HepG2 (cell line): ENCODE measurements at regions not wholly inside any gene's neighbourhood (a gene's known extent, or its start where the extent isn't known, plus 50 kb on each side); places are given as distances from the start of the nearest gene placed in this dataset.

Source experiments
- ATAC-seq: fragments of 200-7000 bp; cut with Tn5 transposase; 3 replicates; pipeline ENCODE4 v1.9.1; 2020; ENCODE audit warnings: mild to moderate bottlenecking, moderate library complexity
- BruUV-seq: library from RNA; stranded (reverse); fragments of 400-500 nt; replicated peaks from 2 replicates; lab custom pipeline; 2021; lab: Mats Ljungman, UMichigan
- CTCF ChIA-PET: fragments of 300-600 bp; formaldehyde crosslinking; extraction: SDS; loops from one replicate; lab custom pipeline; 2021; ENCODE audit warnings: low total read pairs, inconsistent platforms, low intra/inter-chr PET ratio; lab: Yijun Ruan, JAX
- POLR2A ChIA-PET: fragments of 350-600 bp; sonication (Branson Sonifier 250); formaldehyde crosslinking; loops from one replicate; lab custom pipeline; 2020; ENCODE audit warnings: antibody characterized with exemption, inconsistent platforms; lab: Yijun Ruan, JAX
- DNase-seq: peaks from one replicate; pipeline ENCODE4 v3.0.0-alpha.2; 2015; ENCODE audit warnings: low spot score
- FAIRE-seq: peaks from 3 replicates; lab custom pipeline; 2011; peaks lifted over from hg19 to GRCh38; lab: Jason Lieb, UNC
- H2AFZ ChIP-seq: one replicate; pipeline ENCODE4 v1.6.1; 2011; ENCODE audit warnings: low read length, inconsistent platforms
- H3K27ac ChIP-seq: fragments of 300-600 bp; 3 replicates; pipeline ENCODE4 v1.8.0; 2011; ENCODE audit warnings: mixed run types, mild to moderate bottlenecking, mixed read lengths, low read length, inconsistent platforms; ENCODE audit not compliant: insufficient read depth; ENCODE audit errors: extremely low read length
- H3K27me3 ChIP-seq, 2 experiments: fragments of 200-600 bp in 1 of 2; 2 replicates in 1 of 2; 3 replicates in 1 of 2; pipeline versions ENCODE4 v1.6.0 to v1.8.0; 2011; ENCODE audit warnings: low read length in 2 of 2, mild to moderate bottlenecking in 2 of 2, moderate library complexity in 2 of 2, inconsistent platforms in 1 of 2; ENCODE audit not compliant: insufficient read depth in 2 of 2, control insufficient read depth in 1 of 2
- H3K36me3 ChIP-seq, 2 experiments: fragments of 200-600 bp in 1 of 2; replicated peaks in 1 of 2; 2 replicates in 1 of 2; 3 replicates in 1 of 2; pipeline versions ENCODE4 v1.5.1 to v1.8.0; 2011; ENCODE audit warnings: low read length in 2 of 2, inconsistent platforms in 1 of 2; ENCODE audit not compliant: insufficient read depth in 2 of 2, control insufficient read depth in 1 of 2
- H3K4me1 ChIP-seq: 2 replicates; pipeline ENCODE4 v1.5.1; 2012; ENCODE audit warnings: low read length, inconsistent platforms; ENCODE audit not compliant: insufficient read depth
- H3K4me2 ChIP-seq: 2 replicates; pipeline ENCODE4 v1.6.0; 2011; ENCODE audit warnings: low read depth, low read length, inconsistent platforms
- H3K4me3 ChIP-seq, 3 experiments: fragments of 200-600 bp in 1 of 3; sonication (generic), shearing (Covaris generic) in 1 of 3; replicated peaks in 1 of 3; 2 replicates each; pipeline ENCODE4 v1.5.1; 2011 to 2016; ENCODE audit warnings: low read length in 3 of 3, inconsistent platforms in 2 of 3, low read depth in 2 of 3, mild to moderate bottlenecking in 2 of 3, control low read depth in 1 of 3, mixed read lengths in 1 of 3; ENCODE audit not compliant: insufficient read depth in 1 of 3
- H3K79me2 ChIP-seq: one replicate; pipeline ENCODE4 v1.6.1; 2011; ENCODE audit warnings: low read length, inconsistent platforms; ENCODE audit not compliant: insufficient read depth
- H3K9ac ChIP-seq: 2 replicates; pipeline ENCODE4 v1.6.0; 2011; ENCODE audit warnings: mild to moderate bottlenecking, low read depth, low read length, inconsistent platforms; ENCODE audit not compliant: insufficient read depth
- H3K9me3 ChIP-seq: 2 replicates; pipeline ENCODE4 v1.5.1; 2012; ENCODE audit warnings: mild to moderate bottlenecking, low read length
- H4K20me1 ChIP-seq: 2 replicates; pipeline ENCODE4 v1.6.0; 2011; ENCODE audit warnings: inconsistent platforms, mild to moderate bottlenecking, low read length, moderate library complexity; ENCODE audit not compliant: insufficient read depth
- ETS1 ChIP-seq: sonication (generic); formaldehyde crosslinking; IDR thresholded peaks from 2 replicates; pipeline ENCODE4 v1.4.0; 2020; ENCODE audit warnings: missing genetic modification reagents
- GABPB1 ChIP-seq: IDR thresholded peaks from 2 replicates; pipeline ENCODE4 v1.6.1; 2016; ENCODE audit warnings: mild to moderate bottlenecking, missing genetic modification reagents, moderate library complexity, missing compliant biosample characterization
- HINFP ChIP-seq: sonication (generic); formaldehyde crosslinking; IDR thresholded peaks from 2 replicates; pipeline ENCODE4 v1.4.0; 2020; ENCODE audit warnings: low read depth, mild to moderate bottlenecking, missing genetic modification reagents
- HNF4A ChIP-seq: sonication (generic); formaldehyde crosslinking; IDR thresholded peaks from 2 replicates; pipeline ENCODE4 v1.4.0; 2020; ENCODE audit warnings: missing genetic modification reagents
- NCOR1 ChIP-seq: fragments of 200-600 bp; sonication (generic); IDR thresholded peaks from 2 replicates; pipeline ENCODE4 v1.7.0; 2017; ENCODE audit warnings: antibody characterized with exemption, low read length, borderline replicate concordance
- PPARG ChIP-seq: conservative IDR thresholded peaks from 2 replicates; pipeline ENCODE4 v1.6.1; 2016; ENCODE audit warnings: missing biosample characterization, missing genetic modification reagents
- RFX3 ChIP-seq: IDR thresholded peaks from 2 replicates; pipeline ENCODE4 v1.6.1; 2016; ENCODE audit warnings: missing biosample characterization, missing genetic modification reagents
- SMARCE1 ChIP-seq: fragments of 450-650 bp; IDR thresholded peaks from 2 replicates; pipeline ENCODE4 v1.6.1; 2017; ENCODE audit warnings: borderline replicate concordance
- SSRP1 ChIP-seq: IDR thresholded peaks from 2 replicates; pipeline ENCODE4 v1.6.1; 2016; ENCODE audit warnings: control low read depth
- ZNF337 ChIP-seq: sonication (generic); formaldehyde crosslinking; IDR thresholded peaks from 2 replicates; pipeline ENCODE4 v1.5.1; 2020; ENCODE audit warnings: missing genetic modification reagents, low read depth, mild to moderate bottlenecking, borderline replicate concordance
- ZNF629 ChIP-seq: sonication (generic); formaldehyde crosslinking; conservative IDR thresholded peaks from 2 replicates; pipeline ENCODE4 v1.5.0; 2020; ENCODE audit warnings: missing genetic modification reagents
- WGBS: methylation state at CpG from one replicate; pipeline ENCODE4 v1.1.6; 2017; ENCODE audit warnings: low lambda C conversion rate; 5-methylcytosine and 5-hydroxymethylcytosine counted together
- in situ Hi-C: cut with HindIII; loops from 2 replicates; pipeline ENCODE4 v1.10.0; 2017; ENCODE audit warnings: low pct_unique_long_range_greater_than_20kb; ENCODE audit not compliant: extremely low pct_ligation_motif_present
- intact Hi-C: fragments of 100-400 bp; cut with micrococcal nuclease; formaldehyde crosslinking; loops from one replicate; pipeline ENCODE4 v1.10.0; 2022; ENCODE audit not compliant: unreplicated experiment
- TF ChIP-seq, protein P1 (sequence below): sonication (generic); formaldehyde crosslinking; IDR thresholded peaks from 2 replicates; pipeline ENCODE4 v1.4.0; 2020; ENCODE audit warnings: missing genetic modification reagents, mild to moderate bottlenecking, borderline replicate concordance

DNA sequence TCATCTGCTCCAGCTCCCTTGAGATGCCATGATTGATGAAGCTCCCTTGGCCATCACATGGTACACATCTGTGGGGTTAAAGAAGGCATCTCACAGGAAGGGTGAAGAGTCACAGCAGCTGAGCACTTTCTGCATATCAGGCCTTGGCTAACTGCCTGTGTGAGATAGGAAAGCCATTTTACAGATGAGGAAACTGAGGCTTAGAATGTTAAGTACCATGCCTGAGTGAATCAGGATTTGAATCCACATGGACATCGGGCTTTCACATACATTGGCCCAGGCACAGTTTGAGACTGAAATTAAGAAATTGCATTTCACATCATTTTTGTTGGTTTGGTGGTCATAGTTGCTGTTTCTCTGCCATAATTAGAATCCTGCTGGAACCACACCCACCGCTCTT, 126.8 kb downstream of the BCL2L11 start:
- POLR2A ChIA-PET: no interaction called here
- Histone ChIP-seq H3K9ac (no peak overlapping the region), H3K27ac (no peak overlapping the region), H3K79me2 (no peaks in the 10 kb centered on the region), H3K4me3 (no peak overlapping the region), H3K4me2 (no peak overlapping the region), H2AFZ (no peak overlapping the region), H3K36me3 (peaks cover 0 to 2% of the 10 kb centered on the region in 2 experiments; a peak in 2 of 5 replicates), H3K9me3 (no peaks in the 10 kb centered on the region), H3K27me3 (no peaks in the 10 kb centered on the region), H4K20me1 (peaks cover 5% of the 10 kb centered on the region; the same call in 1 of the 2 replicates), H3K4me1 (peaks cover 29% of the 10 kb centered on the region)
- CTCF ChIA-PET: no interaction called here
- intact Hi-C loops: no loop called here
- TF ChIP-seq NCOR1 (no peak), ZNF629 (CRISPR knock-in tag) (peak; percentile 70)
- in situ Hi-C loops: no loop called here
- no TSS peak for BruUV-seq
- FAIRE-seq: no peak
- 95% methylated on average over 2 of the region's 2 CpGs for WGBS
- DNase-seq: no peak
- no peak for ATAC-seq

DNA sequence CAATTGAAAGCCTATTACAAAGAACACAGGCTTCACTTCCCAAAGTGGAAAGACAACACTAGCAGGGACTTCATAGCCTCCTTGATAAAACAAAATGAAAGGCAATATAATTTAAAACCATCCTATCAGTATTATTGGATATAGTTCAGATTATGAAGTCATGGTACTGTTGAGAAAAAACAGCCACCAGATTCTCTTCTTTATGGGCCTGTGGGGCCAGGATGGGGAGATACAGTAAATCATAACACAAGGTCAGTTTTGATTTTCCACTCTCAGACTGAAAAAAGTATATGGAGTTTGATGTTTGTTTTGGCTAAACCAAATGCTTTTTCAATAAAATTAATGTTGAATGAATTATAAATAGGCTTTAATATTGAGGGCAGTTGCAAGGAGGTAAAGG, 129.1 kb downstream of the BCL2L11 start:
- TF ChIP-seq ZNF337 (CRISPR knock-in tag) (no peak), PPARG (CRISPR knock-in tag) (no peak), GABPB1 (no peak), SSRP1 (CRISPR knock-in tag) (no peak), RFX3 (CRISPR knock-in tag) (no peak), HINFP (CRISPR knock-in tag) (no peak), HNF4A (no peak), SMARCE1 (no peak), ETS1 (CRISPR knock-in tag) (no peak)
- TF ChIP-seq, protein P1, sequence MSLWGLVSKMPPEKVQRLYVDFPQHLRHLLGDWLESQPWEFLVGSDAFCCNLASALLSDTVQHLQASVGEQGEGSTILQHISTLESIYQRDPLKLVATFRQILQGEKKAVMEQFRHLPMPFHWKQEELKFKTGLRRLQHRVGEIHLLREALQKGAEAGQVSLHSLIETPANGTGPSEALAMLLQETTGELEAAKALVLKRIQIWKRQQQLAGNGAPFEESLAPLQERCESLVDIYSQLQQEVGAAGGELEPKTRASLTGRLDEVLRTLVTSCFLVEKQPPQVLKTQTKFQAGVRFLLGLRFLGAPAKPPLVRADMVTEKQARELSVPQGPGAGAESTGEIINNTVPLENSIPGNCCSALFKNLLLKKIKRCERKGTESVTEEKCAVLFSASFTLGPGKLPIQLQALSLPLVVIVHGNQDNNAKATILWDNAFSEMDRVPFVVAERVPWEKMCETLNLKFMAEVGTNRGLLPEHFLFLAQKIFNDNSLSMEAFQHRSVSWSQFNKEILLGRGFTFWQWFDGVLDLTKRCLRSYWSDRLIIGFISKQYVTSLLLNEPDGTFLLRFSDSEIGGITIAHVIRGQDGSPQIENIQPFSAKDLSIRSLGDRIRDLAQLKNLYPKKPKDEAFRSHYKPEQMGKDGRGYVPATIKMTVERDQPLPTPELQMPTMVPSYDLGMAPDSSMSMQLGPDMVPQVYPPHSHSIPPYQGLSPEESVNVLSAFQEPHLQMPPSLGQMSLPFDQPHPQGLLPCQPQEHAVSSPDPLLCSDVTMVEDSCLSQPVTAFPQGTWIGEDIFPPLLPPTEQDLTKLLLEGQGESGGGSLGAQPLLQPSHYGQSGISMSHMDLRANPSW (CRISPR knock-in tag): no peak
- FAIRE-seq: no peak

More for the DNA sequence above, 129.1 kb downstream of the BCL2L11 start:
- no peak overlapping the region for H3K4me2 ChIP-seq
- no peak overlapping the region for H2AFZ ChIP-seq
- no TSS peak for BruUV-seq
- in situ Hi-C loops (no loop called here), intact Hi-C loops (no loop called here)
- DNase-seq: no peak
- H3K27ac ChIP-seq: no peak overlapping the region
- H4K20me1 ChIP-seq: peaks cover 5% of the 10 kb centered on the region; the same call in 1 of the 2 replicates
- ChIA-PET POLR2A (no interaction called here), CTCF (no interaction called here)
- no peaks in the 10 kb centered on the region for H3K9me3 ChIP-seq
- H3K36me3 ChIP-seq: peaks cover 0 to 2% of the 10 kb centered on the region in 2 experiments; a peak in 2 of 5 replicates
- H3K4me1 ChIP-seq: peaks cover 29% of the 10 kb centered on the region
- no peak overlapping the region for H3K9ac ChIP-seq
- no peaks in the 10 kb centered on the region for H3K27me3 ChIP-seq
- no peak overlapping the region for H3K4me3 ChIP-seq
- no peak for ATAC-seq
- H3K79me2 ChIP-seq: no peaks in the 10 kb centered on the region
